Adrenal gland (tissue), 5 donors: ENCODE measurements at regions not wholly inside any gene's neighbourhood (a gene's known extent, or its start where the extent isn't known, plus 50 kb on each side); places are given as distances from the start of the nearest gene placed in this dataset.

Experiments used
- CTCF ChIP-seq, 6 experiments: fragments of 450-650 bp in 4 of 6; fragments of 200-600 bp in 2 of 6; sonication (generic) in 1 of 6; IDR thresholded peaks; 1 replicate in 5 of 6; 2 replicates in 1 of 6; pipeline versions ENCODE4 v1.5.1 to v1.8.0; 2016 to 2021; ENCODE audit warnings: antibody characterized with exemption in 6 of 6, mild to moderate bottlenecking in 2 of 6, moderate library complexity in 1 of 6
- POLR2A ChIP-seq, 2 donors: fragments of 450-650 bp; IDR thresholded peaks; one replicate each; pipeline ENCODE4 v1.6.1; 2017; ENCODE audit warnings: antibody characterized with exemption in 2 of 2, mild to moderate bottlenecking in 2 of 2, moderate library complexity in 1 of 2
- donor health status: DM: no; HTN: no; CAD: no.

GRCh38 chr3:923161-923910 is 169.5 kb upstream of the CNTN6 start:
- TF ChIP-seq POLR2A (IDR thresholded peaks at IDR 0.05) (no peak), CTCF (IDR thresholded peaks at IDR 0.05) (no peak)
